NB4 (cell line): ENCODE measurements at regions not wholly inside any gene's neighbourhood (a gene's known extent, or its start where the extent isn't known, plus 50 kb on each side); places are given as distances from the start of the nearest gene placed in this dataset.

Experiments used
- DNase-seq: peaks from one replicate; pipeline ENCODE4 v3.0.0; 2010; ENCODE audit warnings: low read depth
- H3K4me3 ChIP-seq: one replicate; pipeline ENCODE4 v1.5.1; 2011; ENCODE audit warnings: mild to moderate bottlenecking, low read depth, low read length, moderate library complexity
- CTCF ChIP-seq: IDR thresholded peaks from one replicate; pipeline ENCODE4 v1.5.1; 2012; ENCODE audit warnings: low read depth, low read length
- MAX ChIP-seq: IDR thresholded peaks from 2 replicates; pipeline ENCODE4 v1.6.1; 2011; ENCODE audit warnings: low read depth, low read length
- MYC ChIP-seq: IDR thresholded peaks from 2 replicates; pipeline ENCODE4 v1.6.1; 2011; ENCODE audit warnings: low read depth, low read length
- POLR2A ChIP-seq: IDR thresholded peaks from 2 replicates; pipeline ENCODE4 v1.6.1; 2011; ENCODE audit warnings: mild to moderate bottlenecking; ENCODE audit not compliant: insufficient read length; ENCODE audit errors: extremely low read depth

- DNase-seq, result peak; percentile 21
- H3K4me3 ChIP-seq, result no peak overlapping the region
- TF ChIP-seq MYC (no peak), CTCF (no peak), MAX (no peak), POLR2A (no peak)
Measured at GRCh38 chr12:67452119-67452805, 183.1 kb downstream of the CAND1 start.

GRCh38 chr12:67453191-67453590 is 184.0 kb downstream of the CAND1 start:
- no peak overlapping the region for H3K4me3 ChIP-seq
- TF ChIP-seq MYC (no peak), POLR2A (no peak), CTCF (no peak), MAX (no peak)
- DNase-seq, result no peak

- no peak for DNase-seq
- no peak overlapping the region for H3K4me3 ChIP-seq
- TF ChIP-seq POLR2A (no peak), MYC (no peak), CTCF (no peak), MAX (no peak)
Measured at GRCh38 chr12:67455236-67455635, 186.1 kb downstream of the CAND1 start.

GRCh38 chr12:67456431-67456901 is 187.3 kb downstream of the CAND1 start:
- DNase-seq, result no peak
- TF ChIP-seq POLR2A (no peak), MYC (no peak), CTCF (no peak), MAX (no peak)
- no peak overlapping the region for H3K4me3 ChIP-seq

- TF ChIP-seq MAX (no peak), POLR2A (no peak), MYC (no peak), CTCF (no peak)
- no peak overlapping the region for H3K4me3 ChIP-seq
Measured at GRCh38 chr12:67457136-67457535, 188.0 kb downstream of the CAND1 start.

More at GRCh38 chr12:67457136-67457535, 188.0 kb downstream of the CAND1 start:
- DNase-seq, result no peak
